Liver (tissue), 7 donors: ENCODE measurements at regions not wholly inside any gene's neighbourhood (a gene's known extent, or its start where the extent isn't known, plus 50 kb on each side); places are given as distances from the start of the nearest gene placed in this dataset.
"Not testable (repeated sequence)": the region's sequence is repeated elsewhere in the genome, so short reads cannot be mapped to it uniquely, and the experiment has no call there.

Source experiments
- DNase-seq: peaks from one replicate; pipeline ENCODE4 v3.0.0-alpha.2; 2017; ENCODE audit warnings: low spot score
- H3K27ac ChIP-seq, 2 donors: one replicate each; pipeline ENCODE4 v1.7.0; 2013; ENCODE audit warnings: inconsistent platforms in 2 of 2, low read length in 2 of 2, control low read depth in 1 of 2, low read depth in 1 of 2, mild to moderate bottlenecking in 1 of 2
- H3K27me3 ChIP-seq, 4 donors: one replicate each; pipeline versions ENCODE4 v1.6.1 to v1.7.0; 2013; ENCODE audit warnings: low read length in 3 of 4, inconsistent platforms in 1 of 4, mild to moderate bottlenecking in 1 of 4, moderate library complexity in 1 of 4; ENCODE audit not compliant: control insufficient read depth in 4 of 4, insufficient read depth in 4 of 4
- H3K36me3 ChIP-seq, 4 donors: one replicate each; pipeline versions ENCODE4 v1.6.1 to v1.7.0; 2013; ENCODE audit warnings: low read length in 3 of 4, mild to moderate bottlenecking in 3 of 4, low read depth in 1 of 4, moderate library complexity in 1 of 4; ENCODE audit not compliant: control insufficient read depth in 4 of 4, insufficient read depth in 3 of 4
- H3K4me1 ChIP-seq, 4 donors: one replicate each; pipeline versions ENCODE4 v1.6.1 to v1.7.0; 2013; ENCODE audit warnings: low read length in 3 of 4, mild to moderate bottlenecking in 3 of 4, moderate library complexity in 1 of 4; ENCODE audit not compliant: control insufficient read depth in 4 of 4, insufficient read depth in 4 of 4
- H3K4me3 ChIP-seq, 3 donors: one replicate each; pipeline versions ENCODE4 v1.6.1 to v1.7.0; 2013; ENCODE audit warnings: low read length in 3 of 3, control low read depth in 1 of 3, low read depth in 1 of 3, mild to moderate bottlenecking in 1 of 3
- H3K9ac ChIP-seq, 2 donors: one replicate each; pipeline ENCODE4 v1.7.0; 2013; ENCODE audit warnings: low read length in 2 of 2, mild to moderate bottlenecking in 2 of 2, moderate library complexity in 2 of 2, control low read depth in 1 of 2, low read depth in 1 of 2
- H3K9me3 ChIP-seq, 4 donors: one replicate each; pipeline versions ENCODE4 v1.6.1 to v1.7.0; 2013; ENCODE audit warnings: low read length in 3 of 4; ENCODE audit not compliant: control insufficient read depth in 4 of 4
- EGR1 ChIP-seq, 2 donors: IDR thresholded peaks; 2 replicates each; pipeline ENCODE4 v1.6.1; 2016 to 2018; ENCODE audit warnings: antibody characterized with exemption in 2 of 2, low read depth in 2 of 2
- FOXA1 ChIP-seq: IDR thresholded peaks from 2 replicates; pipeline ENCODE4 v1.6.1; 2016; ENCODE audit warnings: antibody characterized with exemption
- FOXA2 ChIP-seq: IDR thresholded peaks from 2 replicates; pipeline ENCODE4 v1.6.1; 2016; ENCODE audit warnings: antibody characterized with exemption
- GABPA ChIP-seq, 2 donors: IDR thresholded peaks in 1 of 2; conservative IDR thresholded peaks in 1 of 2; 2 replicates each; pipeline ENCODE4 v1.6.1; 2016; ENCODE audit warnings: antibody characterized with exemption in 2 of 2, mild to moderate bottlenecking in 1 of 2, moderate library complexity in 1 of 2
- HNF4G ChIP-seq: IDR thresholded peaks from 2 replicates; pipeline ENCODE4 v1.6.1; 2016; ENCODE audit warnings: antibody characterized with exemption
- MAX ChIP-seq: IDR thresholded peaks from 2 replicates; pipeline ENCODE4 v1.6.1; 2016; ENCODE audit warnings: antibody characterized with exemption
- RAD21 ChIP-seq, 2 donors: IDR thresholded peaks; 2 replicates each; pipeline ENCODE4 v1.6.1; 2016; ENCODE audit warnings: antibody characterized with exemption in 2 of 2, mild to moderate bottlenecking in 2 of 2
- REST ChIP-seq: IDR thresholded peaks from 2 replicates; pipeline ENCODE4 v1.6.1; 2016; ENCODE audit warnings: antibody characterized with exemption, mild to moderate bottlenecking
- TAF1 ChIP-seq: conservative IDR thresholded peaks from 2 replicates; pipeline ENCODE4 v1.6.1; 2016; ENCODE audit warnings: antibody characterized with exemption, mild to moderate bottlenecking
- YY1 ChIP-seq: IDR thresholded peaks from 2 replicates; pipeline ENCODE4 v1.6.1; 2016; ENCODE audit warnings: antibody characterized with exemption, mild to moderate bottlenecking
- ZBTB33 ChIP-seq: IDR thresholded peaks from 2 replicates; pipeline ENCODE4 v1.6.1; 2016; ENCODE audit warnings: antibody characterized with exemption
- WGBS: extraction: QIAGEN DNeasy Blood & Tissue Kit; methylation state at CpG from one replicate; pipeline ENCODE4 v1.1.7; 2013; 5-methylcytosine and 5-hydroxymethylcytosine counted together
- donor health status: healthy.
- donor health status: healthy.
- donor health status: healthy.
- donor health status: healthy.

GRCh38 chr3:165924301-165924791 lies 87.1 kb upstream of the BCHE start:
- not testable (repeated sequence) for DNase-seq, H3K27me3 ChIP-seq, H3K36me3 ChIP-seq, H3K4me3 ChIP-seq, H3K9ac ChIP-seq, H3K9me3 ChIP-seq, H3K27ac ChIP-seq, H3K4me1 ChIP-seq
- WGBS: 95% methylated on average over 29 of the region's 29 CpGs

- 73% methylated on average over 5 of the region's 5 CpGs for WGBS
- Histone ChIP-seq H3K9ac (no peak overlapping the region), H3K9me3 (peaks cover 0 to 2% (median 1%) of the 10 kb centered on the region in 4 donors), H3K4me1 (no peaks in the 10 kb centered on the region), H3K27ac (no peak overlapping the region), H3K36me3 (no peaks in the 10 kb centered on the region), H3K27me3 (no peaks in the 10 kb centered on the region), H3K4me3 (no peak overlapping the region)
- TF ChIP-seq RAD21 (IDR thresholded peaks at IDR 0.05): no peak
- no peak for TF ChIP-seq YY1
- no peak for TF ChIP-seq MAX
- no peak for TF ChIP-seq HNF4G
- no peak for DNase-seq
These were observed 83.8 kb upstream of the BCHE start for GRCh38 chr3:165920984-165921383.

DNA sequence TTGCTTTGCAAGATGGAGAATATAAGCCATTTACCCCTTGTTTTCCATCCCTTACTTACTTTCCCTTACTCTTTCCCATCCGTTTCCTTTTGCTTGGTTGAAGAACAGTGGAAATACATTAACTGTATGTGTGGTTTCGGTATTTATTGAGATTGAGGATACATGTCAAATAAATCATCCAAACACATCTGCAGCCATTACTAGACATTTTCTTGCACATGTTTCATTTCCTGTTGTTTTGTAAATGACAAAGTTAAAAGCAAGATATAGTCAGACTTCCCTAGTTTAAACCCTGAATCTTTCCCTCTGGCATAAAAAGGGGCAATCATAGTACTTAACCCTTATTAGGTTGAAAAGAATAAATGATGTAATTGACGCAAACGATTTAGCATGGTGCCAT lies 82.1 kb upstream of the BCHE start:
- H3K4me1 ChIP-seq: no peaks in the 10 kb centered on the region
- no peak overlapping the region for H3K27ac ChIP-seq
- no peaks in the 10 kb centered on the region for H3K27me3 ChIP-seq
- no peak for DNase-seq
- H3K4me3 ChIP-seq: no peak overlapping the region
- H3K36me3 ChIP-seq: no peaks in the 10 kb centered on the region
- peaks cover 0 to 2% (median 1%) of the 10 kb centered on the region in 4 donors for H3K9me3 ChIP-seq
- H3K9ac ChIP-seq: no peak overlapping the region
- TF ChIP-seq GABPA (IDR thresholded peaks at IDR 0.05 in 1 of 2, conservative IDR thresholded peaks at IDR 0.05 in 1 of 2) (no peak), HNF4G (no peak), TAF1 (no peak), ZBTB33 (no peak)
- 67% methylated on average over 4 of the region's 4 CpGs for WGBS

DNA sequence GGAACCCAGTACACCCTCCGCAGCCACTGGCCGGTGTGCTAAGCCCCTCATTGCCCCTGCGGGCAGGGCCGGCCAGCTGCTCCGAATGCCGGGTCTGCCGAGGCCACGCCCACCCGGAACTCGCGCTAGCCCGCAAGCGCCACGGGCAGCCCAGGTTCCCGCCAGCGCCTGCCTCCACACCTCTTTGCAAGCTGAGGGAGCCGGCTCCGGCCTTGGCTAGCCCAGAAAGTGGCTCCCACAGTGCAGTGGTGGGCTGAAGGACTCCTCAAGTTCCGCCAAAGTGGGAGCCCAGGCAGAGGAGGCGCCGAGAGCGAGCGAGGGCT lies 81.4 kb upstream of the BCHE start:
- H3K36me3 ChIP-seq: no peaks in the 10 kb centered on the region
- 95% methylated on average over 23 of the region's 23 CpGs for WGBS
- H3K27ac ChIP-seq: no peak overlapping the region
- no peak overlapping the region for H3K9ac ChIP-seq
- no peaks in the 10 kb centered on the region for H3K27me3 ChIP-seq
- no peak for TF ChIP-seq GABPA (IDR thresholded peaks at IDR 0.05 in 1 of 2, conservative IDR thresholded peaks at IDR 0.05 in 1 of 2)
- TF ChIP-seq YY1: no peak
- no peak for TF ChIP-seq EGR1 (IDR thresholded peaks at IDR 0.05; ENCODE audit: low read depth in 2 of 2)
- TF ChIP-seq FOXA2: no peak
- no peak for TF ChIP-seq REST
- TF ChIP-seq TAF1: no peak
- TF ChIP-seq FOXA1: no peak
- no peak for DNase-seq
- H3K9me3 ChIP-seq: peaks cover 0 to 2% (median 1%) of the 10 kb centered on the region in 4 donors
- no peaks in the 10 kb centered on the region for H3K4me1 ChIP-seq
- no peak overlapping the region for H3K4me3 ChIP-seq

DNA sequence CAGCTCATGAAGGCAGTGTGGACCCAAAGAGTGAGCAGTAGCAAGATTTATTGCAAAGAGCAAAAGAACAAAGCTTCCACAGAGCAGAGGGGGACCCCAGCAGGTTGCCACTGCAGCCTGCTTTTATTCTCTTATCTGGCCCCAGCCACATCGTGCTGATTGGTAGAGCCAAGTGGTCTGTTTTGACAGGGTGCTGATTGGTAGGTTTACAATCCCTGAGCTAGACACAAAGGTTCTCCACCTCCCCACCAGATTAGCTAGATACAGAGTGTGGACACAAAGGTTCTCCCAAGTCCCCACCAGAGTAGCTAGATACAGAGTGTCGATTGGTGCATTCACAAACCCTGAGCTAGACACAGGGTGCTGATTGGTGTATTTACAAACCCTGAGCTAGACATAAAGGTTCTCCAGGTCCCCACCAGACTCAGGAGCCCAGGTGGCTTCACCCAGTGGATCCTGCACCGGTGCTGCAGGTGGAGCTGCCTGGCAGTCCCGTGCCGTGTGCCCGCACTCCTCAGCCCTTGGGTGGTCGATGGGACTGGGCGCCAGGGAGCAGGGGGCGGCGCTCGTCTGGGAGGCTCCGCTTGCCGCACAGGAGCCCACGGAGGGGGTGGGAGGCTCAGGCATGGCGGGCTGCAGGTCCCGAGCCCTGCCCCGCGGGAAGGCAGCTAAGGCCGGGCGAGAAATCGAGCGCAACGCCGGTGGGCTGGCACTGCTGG lies 80.9 kb upstream of the BCHE start:
- 95% methylated on average over 24 of the region's 24 CpGs for WGBS
- not testable (repeated sequence) for DNase-seq, H3K9ac ChIP-seq, H3K36me3 ChIP-seq, H3K4me1 ChIP-seq, H3K9me3 ChIP-seq, H3K4me3 ChIP-seq, H3K27ac ChIP-seq, H3K27me3 ChIP-seq
